Rectal smooth muscle tissue (tissue), 1 donor: ENCODE measurements at regions not wholly inside any gene's neighbourhood (a gene's known extent, or its start where the extent isn't known, plus 50 kb on each side); places are given as distances from the start of the nearest gene placed in this dataset.

Experiments used
- H3K27ac ChIP-seq: one replicate; pipeline ENCODE4 v1.7.0; 2013; ENCODE audit warnings: low read depth, low read length, inconsistent platforms
- H3K27me3 ChIP-seq: one replicate; pipeline ENCODE4 v1.7.0; 2013; ENCODE audit warnings: low read length; ENCODE audit not compliant: control insufficient read depth, insufficient read depth
- H3K36me3 ChIP-seq: one replicate; pipeline ENCODE4 v1.7.0; 2013; ENCODE audit warnings: low read length; ENCODE audit not compliant: control insufficient read depth, insufficient read depth
- H3K4me1 ChIP-seq: one replicate; pipeline ENCODE4 v1.7.0; 2013; ENCODE audit warnings: low read length; ENCODE audit not compliant: control insufficient read depth, insufficient read depth
- H3K4me3 ChIP-seq: one replicate; pipeline ENCODE4 v1.7.0; 2013; ENCODE audit warnings: low read length
- H3K9ac ChIP-seq: one replicate; pipeline ENCODE4 v1.7.0; 2013; ENCODE audit warnings: low read length

GRCh38 chr14:97318380-97318779 lies 521.2 kb downstream of the VRK1 start:
- Histone ChIP-seq H3K27me3 (no peaks in the 10 kb centered on the region), H3K4me3 (no peak overlapping the region), H3K9ac (no peak overlapping the region), H3K4me1 (no peaks in the 10 kb centered on the region), H3K27ac (no peak overlapping the region), H3K36me3 (no peaks in the 10 kb centered on the region)

- Histone ChIP-seq H3K27me3 (no peaks in the 10 kb centered on the region), H3K27ac (no peak overlapping the region), H3K4me3 (no peak overlapping the region), H3K9ac (no peak overlapping the region), H3K36me3 (no peaks in the 10 kb centered on the region), H3K4me1 (no peaks in the 10 kb centered on the region)
Observed at GRCh38 chr14:97319691-97320090, 522.5 kb downstream of the VRK1 start.

GRCh38 chr14:97328743-97329142 lies 531.6 kb downstream of the VRK1 start:
- H3K9ac ChIP-seq, result no peak overlapping the region
- H3K4me1 ChIP-seq, result no peaks in the 10 kb centered on the region
- H3K27me3 ChIP-seq, result no peaks in the 10 kb centered on the region
- H3K36me3 ChIP-seq, result no peaks in the 10 kb centered on the region
- H3K27ac ChIP-seq, result no peak overlapping the region
- H3K4me3 ChIP-seq, result no peak overlapping the region

GRCh38 chr14:97329701-97330100 lies 532.5 kb downstream of the VRK1 start:
- Histone ChIP-seq H3K4me1 (no peaks in the 10 kb centered on the region), H3K4me3 (no peak overlapping the region), H3K9ac (no peak overlapping the region), H3K36me3 (no peaks in the 10 kb centered on the region), H3K27me3 (no peaks in the 10 kb centered on the region), H3K27ac (no peak overlapping the region)

- Histone ChIP-seq H3K4me1 (no peaks in the 10 kb centered on the region), H3K36me3 (no peaks in the 10 kb centered on the region), H3K9ac (no peak overlapping the region), H3K27ac (no peak overlapping the region), H3K27me3 (no peaks in the 10 kb centered on the region), H3K4me3 (no peak overlapping the region)
Observed at GRCh38 chr14:97331058-97331457, 533.9 kb downstream of the VRK1 start.

- Histone ChIP-seq H3K4me3 (no peak overlapping the region), H3K27me3 (no peaks in the 10 kb centered on the region), H3K36me3 (no peaks in the 10 kb centered on the region), H3K9ac (no peak overlapping the region), H3K4me1 (no peaks in the 10 kb centered on the region), H3K27ac (no peak overlapping the region)
Observed at GRCh38 chr14:97331526-97331925, 534.3 kb downstream of the VRK1 start.

- Histone ChIP-seq H3K27me3 (no peaks in the 10 kb centered on the region), H3K27ac (no peak overlapping the region), H3K4me1 (no peaks in the 10 kb centered on the region), H3K4me3 (no peak overlapping the region), H3K36me3 (no peaks in the 10 kb centered on the region), H3K9ac (no peak overlapping the region)
Observed at GRCh38 chr14:97336179-97336578, 539.0 kb downstream of the VRK1 start.

- Histone ChIP-seq H3K9ac (no peak overlapping the region), H3K27me3 (no peaks in the 10 kb centered on the region), H3K4me1 (no peaks in the 10 kb centered on the region), H3K4me3 (no peak overlapping the region), H3K27ac (no peak overlapping the region), H3K36me3 (no peaks in the 10 kb centered on the region)
Observed at GRCh38 chr14:97336816-97337215, 539.6 kb downstream of the VRK1 start.

- Histone ChIP-seq H3K4me1 (no peaks in the 10 kb centered on the region), H3K4me3 (no peak overlapping the region), H3K36me3 (no peaks in the 10 kb centered on the region), H3K27ac (no peak overlapping the region), H3K9ac (no peak overlapping the region), H3K27me3 (no peaks in the 10 kb centered on the region)
Observed at GRCh38 chr14:97337267-97337666, 540.1 kb downstream of the VRK1 start.

GRCh38 chr14:97337670-97338069 lies 540.5 kb downstream of the VRK1 start:
- H3K27me3 ChIP-seq, result no peaks in the 10 kb centered on the region
- no peaks in the 10 kb centered on the region for H3K36me3 ChIP-seq
- H3K4me1 ChIP-seq, result no peaks in the 10 kb centered on the region
- H3K9ac ChIP-seq, result no peak overlapping the region
- no peak overlapping the region for H3K27ac ChIP-seq
- no peak overlapping the region for H3K4me3 ChIP-seq

GRCh38 chr14:97344666-97345065 lies 547.5 kb downstream of the VRK1 start:
- Histone ChIP-seq H3K4me1 (no peaks in the 10 kb centered on the region), H3K36me3 (no peaks in the 10 kb centered on the region), H3K27me3 (no peaks in the 10 kb centered on the region), H3K4me3 (no peak overlapping the region), H3K27ac (no peak overlapping the region), H3K9ac (no peak overlapping the region)

- Histone ChIP-seq H3K4me1 (no peaks in the 10 kb centered on the region), H3K36me3 (no peaks in the 10 kb centered on the region), H3K27me3 (no peaks in the 10 kb centered on the region), H3K4me3 (no peak overlapping the region), H3K27ac (no peak overlapping the region), H3K9ac (no peak overlapping the region)
Observed at GRCh38 chr14:97346675-97347074, 549.5 kb downstream of the VRK1 start.

- Histone ChIP-seq H3K27ac (no peak overlapping the region), H3K9ac (no peak overlapping the region), H3K27me3 (no peaks in the 10 kb centered on the region), H3K4me3 (no peak overlapping the region), H3K4me1 (no peaks in the 10 kb centered on the region), H3K36me3 (no peaks in the 10 kb centered on the region)
Observed at GRCh38 chr14:97349463-97349862, 552.3 kb downstream of the VRK1 start.
